K562 (cell line): ENCODE measurements at regions not wholly inside any gene's neighbourhood (a gene's known extent, or its start where the extent isn't known, plus 50 kb on each side); places are given as distances from the start of the nearest gene placed in this dataset.

Experiments
- AFF1 ChIP-seq, 2 experiments: fragments of 450-650 bp; IDR thresholded peaks; 2 replicates each; pipeline ENCODE4 v1.6.1; 2018; ENCODE audit warnings: mild to moderate bottlenecking in 2 of 2, low read depth in 1 of 2; ENCODE audit not compliant: partially characterized antibody in 2 of 2
- ARID4B ChIP-seq: sonication (generic); formaldehyde crosslinking; IDR thresholded peaks from 2 replicates; pipeline ENCODE4 v1.8.0; 2022; ENCODE audit warnings: mild to moderate bottlenecking, missing genetic modification reagents

- TF ChIP-seq ARID4B (CRISPR knock-in tag) (no peak), AFF1 (IDR thresholded peaks at IDR 0.05; ENCODE audit: low read depth in 1 of 2, partially characterized antibody in 2 of 2) (no peak)
These were observed 209.8 kb upstream of the NFIA start (continued) for GRCh38 chr1:60872426-60873054.
